ENCODE measurements at regions not wholly inside any gene's neighbourhood (a gene's known extent, or its start where the extent isn't known, plus 50 kb on each side); places are given as distances from the start of the nearest gene placed in this dataset.

- intact Hi-C loops (cut with DNase I): no loop called here
- FAIRE-seq (no peak), DNase-seq (no peak)
- Histone ChIP-seq H3K4me3 (ENCODE audit: low read length in 3 of 3) (no peak overlapping the region), H3K4me1 (ENCODE audit: control insufficient read depth in 2 of 3, insufficient read depth in 2 of 3, low read depth in 1 of 3, low read length in 3 of 3) (no peaks in the 10 kb centered on the region), H3K9ac (ENCODE audit: low read length in 3 of 3) (no peak overlapping the region), H3K9me3 (ENCODE audit: control insufficient read depth in 2 of 3, insufficient read depth in 1 of 3, low read length in 3 of 3) (no peaks in the 10 kb centered on the region), H3K27me3 (ENCODE audit: control insufficient read depth, insufficient read depth, low read length) (no peaks in the 10 kb centered on the region), H3K36me3 (ENCODE audit: control insufficient read depth in 2 of 3, insufficient read depth in 3 of 3, low read length in 3 of 3) (no peaks in the 10 kb centered on the region), H3K27ac (ENCODE audit: low read depth in 2 of 2, low read length in 2 of 2) (no peak overlapping the region)
- TF ChIP-seq CTCF (IDR thresholded peaks at IDR 0.05; ENCODE audit: borderline replicate concordance, extremely low read depth, insufficient read depth): no peak
Observed at GRCh38 chr1:208501542-208501941, 257.4 kb upstream of the PLXNA2 start.

GRCh38 chr1:208503787-208504186, 259.6 kb upstream of the PLXNA2 start:
- H3K9me3 ChIP-seq (ENCODE audit: control insufficient read depth in 2 of 3, insufficient read depth in 1 of 3, low read length in 3 of 3): no peaks in the 10 kb centered on the region
- H3K4me1 ChIP-seq (ENCODE audit: control insufficient read depth in 2 of 3, insufficient read depth in 2 of 3, low read depth in 1 of 3, low read length in 3 of 3): no peaks in the 10 kb centered on the region
- no peak overlapping the region for H3K27ac ChIP-seq (ENCODE audit: low read depth in 2 of 2, low read length in 2 of 2)
- no peak overlapping the region for H3K9ac ChIP-seq (ENCODE audit: low read length in 3 of 3)
- FAIRE-seq (no peak), DNase-seq (no peak)
- intact Hi-C loops (cut with DNase I): no loop called here
- no peak for TF ChIP-seq CTCF (IDR thresholded peaks at IDR 0.05; ENCODE audit: borderline replicate concordance, extremely low read depth, insufficient read depth)
- H3K27me3 ChIP-seq (ENCODE audit: control insufficient read depth, insufficient read depth, low read length): no peaks in the 10 kb centered on the region
- H3K4me3 ChIP-seq (ENCODE audit: low read length in 3 of 3): no peak overlapping the region
- no peaks in the 10 kb centered on the region for H3K36me3 ChIP-seq (ENCODE audit: control insufficient read depth in 2 of 3, insufficient read depth in 3 of 3, low read length in 3 of 3)

GRCh38 chr1:208506812-208507211, 262.6 kb upstream of the PLXNA2 start:
- no peak for DNase-seq
- H3K4me3 ChIP-seq (ENCODE audit: low read length in 3 of 3): no peak overlapping the region
- FAIRE-seq: peak; percentile 11
- H3K4me1 ChIP-seq (ENCODE audit: control insufficient read depth in 2 of 3, insufficient read depth in 2 of 3, low read depth in 1 of 3, low read length in 3 of 3): no peaks in the 10 kb centered on the region
- intact Hi-C loops (cut with DNase I): no loop called here
- no peaks in the 10 kb centered on the region for H3K27me3 ChIP-seq (ENCODE audit: control insufficient read depth, insufficient read depth, low read length)
- no peak overlapping the region for H3K9ac ChIP-seq (ENCODE audit: low read length in 3 of 3)
- no peak overlapping the region for H3K27ac ChIP-seq (ENCODE audit: low read depth in 2 of 2, low read length in 2 of 2)
- H3K9me3 ChIP-seq (ENCODE audit: control insufficient read depth in 2 of 3, insufficient read depth in 1 of 3, low read length in 3 of 3): no peaks in the 10 kb centered on the region
- TF ChIP-seq CTCF (IDR thresholded peaks at IDR 0.05; ENCODE audit: borderline replicate concordance, extremely low read depth, insufficient read depth): no peak
- no peaks in the 10 kb centered on the region for H3K36me3 ChIP-seq (ENCODE audit: control insufficient read depth in 2 of 3, insufficient read depth in 3 of 3, low read length in 3 of 3)

GRCh38 chr1:208509072-208509471, 264.9 kb upstream of the PLXNA2 start:
- H3K9me3 ChIP-seq (ENCODE audit: control insufficient read depth in 2 of 3, insufficient read depth in 1 of 3, low read length in 3 of 3): no peaks in the 10 kb centered on the region
- H3K36me3 ChIP-seq (ENCODE audit: control insufficient read depth in 2 of 3, insufficient read depth in 3 of 3, low read length in 3 of 3): no peaks in the 10 kb centered on the region
- no peak overlapping the region for H3K27ac ChIP-seq (ENCODE audit: low read depth in 2 of 2, low read length in 2 of 2)
- H3K27me3 ChIP-seq (ENCODE audit: control insufficient read depth, insufficient read depth, low read length): no peaks in the 10 kb centered on the region
- no peak overlapping the region for H3K4me3 ChIP-seq (ENCODE audit: low read length in 3 of 3)
- no peak overlapping the region for H3K9ac ChIP-seq (ENCODE audit: low read length in 3 of 3)
- TF ChIP-seq CTCF (IDR thresholded peaks at IDR 0.05; ENCODE audit: borderline replicate concordance, extremely low read depth, insufficient read depth): no peak
- no peaks in the 10 kb centered on the region for H3K4me1 ChIP-seq (ENCODE audit: control insufficient read depth in 2 of 3, insufficient read depth in 2 of 3, low read depth in 1 of 3, low read length in 3 of 3)
- no peak for FAIRE-seq
- DNase-seq: no peak
- intact Hi-C loops (cut with DNase I): no loop called here
